ENCODE measurements at regions not wholly inside any gene's neighbourhood (a gene's known extent, or its start where the extent isn't known, plus 50 kb on each side); places are given as distances from the start of the nearest gene placed in this dataset.

GRCh38 chr20:11017446-11017845, 343.6 kb upstream of the JAG1 start:
- no peak for TF ChIP-seq CTCF (IDR thresholded peaks at IDR 0.05 in 2 of 3, conservative IDR thresholded peaks at IDR 0.05 in 1 of 3; ENCODE audit: borderline replicate concordance in 1 of 3, insufficient read depth in 1 of 3, low read depth in 2 of 3, low read length in 2 of 3)
- no peak for TF ChIP-seq REST (IDR thresholded peaks at IDR 0.05; ENCODE audit: low read depth)
- TF ChIP-seq RAD21 (IDR thresholded peaks at IDR 0.05; ENCODE audit: low read depth) = no peak
- no peak for TF ChIP-seq ATF3 (IDR thresholded peaks at IDR 0.05)
- TF ChIP-seq ZFX (IDR thresholded peaks at IDR 0.05) = no peak
- no peak for TF ChIP-seq EZH2 (IDR thresholded peaks at IDR 0.05)
